K562 (cell line): ENCODE measurements at regions not wholly inside any gene's neighbourhood (a gene's known extent, or its start where the extent isn't known, plus 50 kb on each side); places are given as distances from the start of the nearest gene placed in this dataset.

Source experiments
- CBX2 ChIP-seq: fragments of 200-600 bp; sonication (generic); IDR thresholded peaks from one replicate; pipeline ENCODE4 v1.6.1; 2012; ENCODE audit warnings: mild to moderate bottlenecking, low read length, inconsistent platforms; ENCODE audit not compliant: insufficient read depth, poor library complexity, severe bottlenecking
- CHD1 ChIP-seq: fragments of 200-600 bp; sonication (generic); IDR thresholded peaks from one replicate; pipeline ENCODE4 v1.6.1; 2012; ENCODE audit warnings: mild to moderate bottlenecking, moderate library complexity, low read length, inconsistent platforms
- E2F4 ChIP-seq: sonication (generic); formaldehyde crosslinking; IDR thresholded peaks from 2 replicates; pipeline ENCODE4 v1.8.0; 2022; ENCODE audit warnings: mild to moderate bottlenecking, low read depth, missing genetic modification reagents
- FUS ChIP-seq: fragments of 200-400 bp; formaldehyde crosslinking; optimal IDR thresholded peaks from 2 replicates; pipeline ENCODE3; 2017; ENCODE audit warnings: low read depth, low read length
- MAZ ChIP-seq, 2 experiments: fragments of 450-650 bp in 1 of 2; sonication (generic) in 1 of 2; formaldehyde crosslinking; IDR thresholded peaks in 1 of 2; conservative IDR thresholded peaks in 1 of 2; 2 replicates each; pipeline versions ENCODE4 v1.4.0 to v1.5.0; 2020; ENCODE audit warnings: mild to moderate bottlenecking in 1 of 2, missing genetic modification reagents in 1 of 2
- MYC ChIP-seq, 2 experiments: fragments of 250-450 bp in 1 of 2; sonication (Bioruptor Pico) in 1 of 2; IDR thresholded peaks; 2 replicates each; pipeline versions ENCODE4 v1.5.1 to v1.6.1; 2012 to 2021; ENCODE audit warnings: low read depth in 2 of 2, borderline replicate concordance in 1 of 2, improper control_type of control experiment in 1 of 2, low read length in 1 of 2, mild to moderate bottlenecking in 1 of 2, moderate library complexity in 1 of 2
- POLR2A ChIP-seq: fragments of 450-650 bp; conservative IDR thresholded peaks from 2 replicates; pipeline ENCODE4 v1.6.1; 2016
- RCOR1 ChIP-seq, 2 experiments: IDR thresholded peaks; 2 replicates each; pipeline ENCODE4 v1.6.1; 2012; ENCODE audit warnings: low read depth in 2 of 2, low read length in 2 of 2, borderline replicate concordance in 1 of 2, improper control_type of control experiment in 1 of 2
- RFX5 ChIP-seq: IDR thresholded peaks from 2 replicates; pipeline ENCODE4 v1.6.1; 2011; ENCODE audit warnings: low read depth, mild to moderate bottlenecking, improper control_type of control experiment, low read length
- SMARCC2 ChIP-seq: fragments of 450-650 bp; IDR thresholded peaks from 2 replicates; pipeline ENCODE4 v1.6.1; 2017; ENCODE audit warnings: antibody characterized with exemption, moderate library complexity, mild to moderate bottlenecking, low read depth
- ZFP30 ChIP-seq: fragments of 250-450 bp; sonication (Bioruptor Pico); IDR thresholded peaks from 2 replicates; pipeline ENCODE4 v1.8.0; 2022; ENCODE audit warnings: moderate library complexity, mild to moderate bottlenecking, inconsistent platforms, borderline replicate concordance
- ZNF121 ChIP-seq: sonication (generic); formaldehyde crosslinking; conservative IDR thresholded peaks from 2 replicates; pipeline ENCODE4 v1.8.0; 2022; ENCODE audit warnings: missing genetic modification reagents

DNA sequence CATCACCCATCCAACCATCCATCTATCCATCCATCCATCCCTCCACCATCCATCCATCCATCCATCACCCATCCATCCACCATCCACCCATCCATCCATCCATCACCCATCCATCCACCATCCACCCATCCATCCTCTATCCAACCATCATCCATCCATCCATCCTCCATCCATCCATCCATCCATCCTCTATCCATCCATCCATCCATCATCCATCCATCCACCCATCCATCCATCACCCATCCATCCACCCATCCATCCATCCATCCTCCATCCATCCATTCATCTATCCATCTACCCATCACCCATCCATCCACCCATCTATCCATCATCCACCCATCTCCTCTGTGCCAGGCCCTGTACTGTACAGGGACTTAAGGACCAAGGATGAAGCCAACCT lies 62.2 kb upstream of the WNT11 start:
- TF ChIP-seq SMARCC2 (no peak), E2F4 (CRISPR knock-in tag) (no peak), CBX2 (no peak), RCOR1 (IDR thresholded peaks at IDR 0.05; ENCODE audit: borderline replicate concordance in 1 of 2, low read depth in 2 of 2, low read length in 2 of 2) (no peak), ZFP30 (CRISPR knock-in tag) (no peak), MAZ (CRISPR knock-in tag; conservative IDR thresholded peaks at IDR 0.05 in 1 of 2, IDR thresholded peaks at IDR 0.05 in 1 of 2) (no peak), MYC (IDR thresholded peaks at IDR 0.05; ENCODE audit: low read depth, low read length) (no peak), MYC (CRISPR knock-in tag; IDR thresholded peaks at IDR 0.05; ENCODE audit: borderline replicate concordance, low read depth) (no peak), RFX5 (no peak), ZNF121 (CRISPR knock-in tag) (no peak), CHD1 (no peak), FUS (no peak), POLR2A (no peak)
